ENCODE measurements at regions not wholly inside any gene's neighbourhood (a gene's known extent, or its start where the extent isn't known, plus 50 kb on each side); places are given as distances from the start of the nearest gene placed in this dataset.

DNA sequence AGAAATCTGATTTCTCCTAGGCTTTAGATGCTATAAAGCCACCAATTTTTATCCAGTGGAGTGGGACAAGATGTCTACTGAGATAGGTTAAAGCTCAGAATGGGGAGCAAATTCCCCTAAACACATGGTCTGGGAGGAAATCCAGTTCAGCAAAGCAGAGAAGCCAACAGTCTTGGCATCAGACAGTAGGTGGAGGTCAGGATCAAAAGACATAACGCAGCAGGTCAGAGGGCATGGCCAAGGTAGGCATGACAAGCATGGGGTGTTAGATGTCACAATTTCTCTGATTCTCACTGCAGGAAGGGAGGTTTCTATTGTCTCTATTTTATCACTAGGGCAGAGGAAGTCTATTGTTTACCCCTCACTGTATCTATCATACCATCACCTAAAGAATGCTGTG is 288.2 kb downstream of the ACTL7B start:
- TF ChIP-seq, protein P1, sequence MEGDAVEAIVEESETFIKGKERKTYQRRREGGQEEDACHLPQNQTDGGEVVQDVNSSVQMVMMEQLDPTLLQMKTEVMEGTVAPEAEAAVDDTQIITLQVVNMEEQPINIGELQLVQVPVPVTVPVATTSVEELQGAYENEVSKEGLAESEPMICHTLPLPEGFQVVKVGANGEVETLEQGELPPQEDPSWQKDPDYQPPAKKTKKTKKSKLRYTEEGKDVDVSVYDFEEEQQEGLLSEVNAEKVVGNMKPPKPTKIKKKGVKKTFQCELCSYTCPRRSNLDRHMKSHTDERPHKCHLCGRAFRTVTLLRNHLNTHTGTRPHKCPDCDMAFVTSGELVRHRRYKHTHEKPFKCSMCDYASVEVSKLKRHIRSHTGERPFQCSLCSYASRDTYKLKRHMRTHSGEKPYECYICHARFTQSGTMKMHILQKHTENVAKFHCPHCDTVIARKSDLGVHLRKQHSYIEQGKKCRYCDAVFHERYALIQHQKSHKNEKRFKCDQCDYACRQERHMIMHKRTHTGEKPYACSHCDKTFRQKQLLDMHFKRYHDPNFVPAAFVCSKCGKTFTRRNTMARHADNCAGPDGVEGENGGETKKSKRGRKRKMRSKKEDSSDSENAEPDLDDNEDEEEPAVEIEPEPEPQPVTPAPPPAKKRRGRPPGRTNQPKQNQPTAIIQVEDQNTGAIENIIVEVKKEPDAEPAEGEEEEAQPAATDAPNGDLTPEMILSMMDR (IDR thresholded peaks at IDR 0.05), result no peak
- TF ChIP-seq ZFX (IDR thresholded peaks at IDR 0.05; ENCODE audit: borderline replicate concordance), result no peak

All from 22Rv1 (cell line).